Spleen (tissue), 11 donors: ENCODE measurements at regions not wholly inside any gene's neighbourhood (a gene's known extent, or its start where the extent isn't known, plus 50 kb on each side); places are given as distances from the start of the nearest gene placed in this dataset.

Source experiments
- DNase-seq: peaks from one replicate; pipeline ENCODE4 v3.0.0-alpha.2; 2020
- H3K27ac ChIP-seq, 8 donors: fragments of 200-600 bp; sonication (generic) in 7 of 8; 1 replicate in 4 of 8; 2 replicates in 4 of 8; pipeline versions ENCODE4 v1.5.0 to v1.8.0; 2016 to 2021; ENCODE audit warnings: inconsistent platforms in 4 of 8, mild to moderate bottlenecking in 4 of 8, moderate library complexity in 1 of 8
- H3K27me3 ChIP-seq, 7 donors: fragments of 200-600 bp; sonication (generic) in 6 of 7; replicated peaks in 1 of 7; 1 replicate in 4 of 7; 2 replicates in 3 of 7; pipeline versions ENCODE4 v1.5.0 to v1.8.0; 2016 to 2021; ENCODE audit warnings: inconsistent platforms in 3 of 7, mild to moderate bottlenecking in 1 of 7
- H3K36me3 ChIP-seq, 6 donors: fragments of 200-600 bp; sonication (generic) in 5 of 6; 1 replicate in 4 of 6; 2 replicates in 2 of 6; pipeline versions ENCODE4 v1.5.0 to v1.8.0; 2016 to 2021; ENCODE audit warnings: inconsistent platforms in 2 of 6
- H3K4me1 ChIP-seq, 6 donors: fragments of 200-600 bp; sonication (generic) in 5 of 6; 1 replicate in 3 of 6; 2 replicates in 3 of 6; pipeline versions ENCODE4 v1.5.0 to v1.8.0; 2016 to 2021; ENCODE audit warnings: inconsistent platforms in 3 of 6
- H3K4me3 ChIP-seq, 8 donors: fragments of 200-600 bp; sonication (generic) in 7 of 8; 1 replicate in 4 of 8; 2 replicates in 4 of 8; pipeline versions ENCODE4 v1.5.0 to v1.8.0; 2016 to 2021; ENCODE audit warnings: inconsistent platforms in 4 of 8, mild to moderate bottlenecking in 4 of 8, moderate library complexity in 2 of 8
- H3K9me3 ChIP-seq, 8 donors: fragments of 200-600 bp; sonication (generic) in 7 of 8; 1 replicate in 4 of 8; 2 replicates in 4 of 8; pipeline versions ENCODE4 v1.5.0 to v1.8.0; 2016 to 2021; ENCODE audit warnings: inconsistent platforms in 4 of 8
- POLR2A ChIP-seq, 3 donors: fragments of 450-650 bp; IDR thresholded peaks; one replicate each; pipeline ENCODE4 v1.5.1; 2017; ENCODE audit warnings: antibody characterized with exemption in 3 of 3, mild to moderate bottlenecking in 1 of 3
- POLR2AphosphoS5 ChIP-seq, 3 donors: sonication (generic); formaldehyde crosslinking; IDR thresholded peaks; one replicate each; pipeline ENCODE4 v1.5.1; 2017; ENCODE audit warnings: antibody characterized with exemption in 3 of 3
- WGBS, 5 donors: extraction: QIAGEN DNeasy Blood & Tissue Kit in 3 of 5; methylation state at CpG; one replicate each; pipeline versions ENCODE4 v1.1.5 to v1.1.7; 2013 to 2018; 5-methylcytosine and 5-hydroxymethylcytosine counted together
- intact Hi-C: fragments of 100-400 bp; cut with DNase I; formaldehyde crosslinking; loops from one replicate; pipeline ENCODE4 v1.15.0; 2023; ENCODE audit warnings: low total_unique reads
- TF ChIP-seq, protein P1 (sequence below), 11 experiments: fragments of 200-600 bp in 7 of 11; fragments of 450-650 bp in 4 of 11; sonication (generic) in 4 of 11; IDR thresholded peaks in 8 of 11; conservative IDR thresholded peaks in 3 of 11; 1 replicate in 7 of 11; 2 replicates in 4 of 11; pipeline versions ENCODE4 v1.4.0 to v1.8.0; 2016 to 2021; ENCODE audit warnings: antibody characterized with exemption in 11 of 11, inconsistent platforms in 4 of 11, mild to moderate bottlenecking in 1 of 11
- donor health status: healthy with polysubstance abuse.
- donor health status: DM: no; HTN: no; CAD: no; lungs with moderate emphysema.
- donor health status: DM: no; HTN: no; CAD: no.
- donor health status: Bipolar disorder and iron deficiency.
- donor health status: healthy.
- donor health status: DM: no; HTN: no; CAD: no.
- donor health status: DM: yes; HTN: yes; CAD: no.

DNA sequence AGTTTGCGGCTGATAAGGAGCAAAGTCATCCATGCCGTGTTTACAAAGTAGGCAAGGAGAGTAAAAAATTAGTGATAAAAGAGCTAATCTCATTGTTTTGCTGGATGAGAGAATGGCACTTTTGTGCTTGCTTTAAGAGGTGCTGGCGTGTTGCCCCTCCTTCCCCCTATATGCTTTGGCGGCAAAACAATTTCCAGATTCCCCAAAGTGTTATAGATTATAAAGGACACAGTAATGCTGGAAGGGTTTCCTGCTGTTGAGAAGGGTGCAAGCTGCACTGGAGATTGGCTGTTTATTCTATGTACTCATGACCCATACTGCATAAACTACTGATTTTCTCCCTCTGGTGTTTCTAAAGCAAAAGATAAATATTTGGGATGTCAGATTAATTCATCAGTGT lies 338.9 kb upstream of the MAP3K7 start:
- 59 to 86% (median 64%) methylated on average over 4 of the region's 4 CpGs for WGBS, 5 donors
- intact Hi-C loops: no loop called here
- TF ChIP-seq, protein P1, sequence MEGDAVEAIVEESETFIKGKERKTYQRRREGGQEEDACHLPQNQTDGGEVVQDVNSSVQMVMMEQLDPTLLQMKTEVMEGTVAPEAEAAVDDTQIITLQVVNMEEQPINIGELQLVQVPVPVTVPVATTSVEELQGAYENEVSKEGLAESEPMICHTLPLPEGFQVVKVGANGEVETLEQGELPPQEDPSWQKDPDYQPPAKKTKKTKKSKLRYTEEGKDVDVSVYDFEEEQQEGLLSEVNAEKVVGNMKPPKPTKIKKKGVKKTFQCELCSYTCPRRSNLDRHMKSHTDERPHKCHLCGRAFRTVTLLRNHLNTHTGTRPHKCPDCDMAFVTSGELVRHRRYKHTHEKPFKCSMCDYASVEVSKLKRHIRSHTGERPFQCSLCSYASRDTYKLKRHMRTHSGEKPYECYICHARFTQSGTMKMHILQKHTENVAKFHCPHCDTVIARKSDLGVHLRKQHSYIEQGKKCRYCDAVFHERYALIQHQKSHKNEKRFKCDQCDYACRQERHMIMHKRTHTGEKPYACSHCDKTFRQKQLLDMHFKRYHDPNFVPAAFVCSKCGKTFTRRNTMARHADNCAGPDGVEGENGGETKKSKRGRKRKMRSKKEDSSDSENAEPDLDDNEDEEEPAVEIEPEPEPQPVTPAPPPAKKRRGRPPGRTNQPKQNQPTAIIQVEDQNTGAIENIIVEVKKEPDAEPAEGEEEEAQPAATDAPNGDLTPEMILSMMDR (IDR thresholded peaks at IDR 0.05 in 8 of 11, conservative IDR thresholded peaks at IDR 0.05 in 3 of 11): no peak
- no peak for TF ChIP-seq POLR2AphosphoS5 (IDR thresholded peaks at IDR 0.05)

DNA sequence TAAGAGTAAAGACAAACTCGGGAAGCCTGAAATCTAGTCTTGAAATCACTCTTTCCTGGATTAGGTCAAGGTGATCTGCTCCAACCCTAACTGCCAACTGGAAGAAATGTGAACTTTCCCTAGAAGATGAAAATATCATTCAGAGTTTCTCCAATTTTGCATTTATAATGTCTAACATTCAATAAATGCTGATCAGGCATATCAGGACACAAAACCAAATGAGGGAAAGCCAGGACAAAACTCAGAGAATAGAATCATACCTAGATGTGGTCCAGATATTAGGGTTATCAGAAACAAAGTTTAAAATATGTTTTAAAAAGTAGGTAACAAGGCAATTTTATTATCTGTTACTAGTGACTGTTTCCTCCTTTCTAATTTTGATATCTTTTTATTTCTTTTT lies 335.5 kb upstream of the MAP3K7 start:
- H3K27ac ChIP-seq: no peak overlapping the region
- DNase-seq: no peak
- H3K4me3 ChIP-seq: no peak overlapping the region
- no peaks in the 10 kb centered on the region for H3K36me3 ChIP-seq
- WGBS, 5 donors: 62 to 73% (median 72%) methylated on average over 1 of the region's 1 CpG
- no peaks in the 10 kb centered on the region for H3K27me3 ChIP-seq
- no peaks in the 10 kb centered on the region for H3K9me3 ChIP-seq
- TF ChIP-seq POLR2AphosphoS5 (IDR thresholded peaks at IDR 0.05): no peak
- TF ChIP-seq, protein P1 (IDR thresholded peaks at IDR 0.05 in 8 of 11, conservative IDR thresholded peaks at IDR 0.05 in 3 of 11): no peak
- TF ChIP-seq POLR2A (IDR thresholded peaks at IDR 0.05): no peak
- peaks cover 0 to 6% (median 0%) of the 10 kb centered on the region in 6 donors for H3K4me1 ChIP-seq
- intact Hi-C loops: no loop called here

More for the DNA sequence above, 338.9 kb upstream of the MAP3K7 start:
- no peaks in the 10 kb centered on the region for H3K27me3 ChIP-seq
- no peaks in the 10 kb centered on the region for H3K36me3 ChIP-seq
- no peak for DNase-seq
- peaks cover 0 to 6% (median 0%) of the 10 kb centered on the region in 6 donors for H3K4me1 ChIP-seq
- peak overlapping the region in 7 of 8 donors; percentile 37 to 68 (median 63) for H3K27ac ChIP-seq
- no peak overlapping the region for H3K4me3 ChIP-seq
- no peaks in the 10 kb centered on the region for H3K9me3 ChIP-seq

DNA sequence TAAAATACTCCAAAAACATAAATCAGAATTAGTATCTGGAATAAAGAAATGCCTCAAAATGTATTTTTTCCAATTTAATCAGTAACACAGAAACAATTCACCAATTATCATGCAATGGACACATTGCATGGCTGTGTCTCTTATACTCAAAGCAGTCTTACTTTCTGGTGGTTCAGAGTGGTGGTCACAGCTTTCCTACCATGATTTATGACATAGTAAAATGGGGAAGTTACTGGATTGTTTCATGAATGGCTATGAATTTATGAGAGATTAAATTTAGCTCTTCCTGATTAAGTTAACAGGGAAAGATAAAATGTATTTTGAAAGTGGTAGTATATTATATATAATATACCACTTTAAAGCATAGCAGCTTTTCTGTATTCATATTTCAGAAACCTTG lies 331.5 kb upstream of the MAP3K7 start:
- TF ChIP-seq, protein P1 (IDR thresholded peaks at IDR 0.05 in 8 of 11, conservative IDR thresholded peaks at IDR 0.05 in 3 of 11): no peak
- TF ChIP-seq POLR2A (IDR thresholded peaks at IDR 0.05) (no peak), POLR2AphosphoS5 (IDR thresholded peaks at IDR 0.05) (no peak)
- Histone ChIP-seq H3K27me3 (no peaks in the 10 kb centered on the region), H3K9me3 (peaks cover 0 to 16% (median 8%) of the 10 kb centered on the region in 8 donors), H3K27ac (no peak overlapping the region), H3K4me1 (no peaks in the 10 kb centered on the region), H3K36me3 (no peaks in the 10 kb centered on the region), H3K4me3 (no peak overlapping the region)
- intact Hi-C loops: no loop called here
- DNase-seq: no peak

DNA sequence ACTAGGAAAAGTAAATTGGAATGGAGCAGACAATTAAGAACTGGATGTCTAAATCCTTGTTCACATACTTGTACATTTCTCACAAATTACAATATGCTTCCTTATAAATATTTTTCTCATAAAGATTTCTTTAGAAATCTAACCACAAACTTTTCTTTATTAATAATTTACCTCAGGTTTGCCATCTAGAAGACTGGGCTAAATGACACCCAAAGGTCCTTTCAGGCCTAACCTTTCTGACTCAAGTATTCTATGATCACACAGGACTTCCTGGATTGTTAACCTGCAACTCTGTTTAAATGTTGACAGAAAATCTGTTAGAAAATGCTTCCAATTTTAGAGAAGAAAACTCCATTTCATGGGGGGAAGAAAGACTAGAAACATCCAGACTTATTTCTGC lies 330.5 kb upstream of the MAP3K7 start:
- no peak for DNase-seq
- Histone ChIP-seq H3K4me3 (no peak overlapping the region), H3K9me3 (peaks cover 0 to 16% (median 8%) of the 10 kb centered on the region in 8 donors), H3K4me1 (no peaks in the 10 kb centered on the region), H3K36me3 (no peaks in the 10 kb centered on the region), H3K27me3 (no peaks in the 10 kb centered on the region), H3K27ac (no peak overlapping the region)
- intact Hi-C loops: no loop called here
- TF ChIP-seq, protein P1 (IDR thresholded peaks at IDR 0.05 in 8 of 11, conservative IDR thresholded peaks at IDR 0.05 in 3 of 11): no peak
- TF ChIP-seq POLR2A (IDR thresholded peaks at IDR 0.05) (no peak), POLR2AphosphoS5 (IDR thresholded peaks at IDR 0.05) (no peak)
